Adrenal gland (tissue), 9 donors: ENCODE measurements at regions not wholly inside any gene's neighbourhood (a gene's known extent, or its start where the extent isn't known, plus 50 kb on each side); places are given as distances from the start of the nearest gene placed in this dataset.

Source experiments
- DNase-seq, 7 donors: peaks; one replicate each; pipeline ENCODE4 v3.0.0-alpha.2; 2019 to 2020
- H3K27ac ChIP-seq, 5 donors: fragments of 200-600 bp; sonication (generic) in 4 of 5; 1 replicate in 3 of 5; 2 replicates in 2 of 5; pipeline versions ENCODE4 v1.5.1 to v1.8.0; 2016 to 2020; ENCODE audit warnings: mild to moderate bottlenecking in 1 of 5
- H3K27me3 ChIP-seq: fragments of 200-600 bp; 2 replicates; pipeline ENCODE4 v1.8.0; 2021
- H3K36me3 ChIP-seq, 2 donors: fragments of 200-600 bp; replicated peaks in 1 of 2; 1 replicate in 1 of 2; 2 replicates in 1 of 2; pipeline versions ENCODE4 v1.5.1 to v1.8.0; 2018 to 2022
- H3K4me1 ChIP-seq, 2 donors: fragments of 200-600 bp; replicated peaks in 1 of 2; 1 replicate in 1 of 2; 2 replicates in 1 of 2; pipeline versions ENCODE4 v1.5.1 to v1.8.0; 2018 to 2021
- H3K4me3 ChIP-seq, 4 donors: fragments of 200-600 bp; sonication (generic) in 3 of 4; one replicate each; pipeline ENCODE4 v1.5.1; 2016 to 2018
- H3K9me3 ChIP-seq, 3 donors: fragments of 200-600 bp; sonication (generic) in 1 of 3; replicated peaks in 1 of 3; 1 replicate in 2 of 3; 2 replicates in 1 of 3; pipeline versions ENCODE4 v1.5.1 to v1.8.0; 2016 to 2021
- CTCF ChIP-seq, 6 experiments: fragments of 450-650 bp in 4 of 6; fragments of 200-600 bp in 2 of 6; sonication (generic) in 1 of 6; IDR thresholded peaks; 1 replicate in 5 of 6; 2 replicates in 1 of 6; pipeline versions ENCODE4 v1.5.1 to v1.8.0; 2016 to 2021; ENCODE audit warnings: antibody characterized with exemption in 6 of 6, mild to moderate bottlenecking in 2 of 6, moderate library complexity in 1 of 6
- POLR2A ChIP-seq, 2 donors: fragments of 450-650 bp; IDR thresholded peaks; one replicate each; pipeline ENCODE4 v1.6.1; 2017; ENCODE audit warnings: antibody characterized with exemption in 2 of 2, mild to moderate bottlenecking in 2 of 2, moderate library complexity in 1 of 2
- WGBS, 4 donors: extraction: QIAGEN DNeasy Blood & Tissue Kit in 2 of 4; methylation state at CpG; one replicate each; pipeline versions ENCODE4 v1.1.5 to v1.1.7; 2013 to 2017; 5-methylcytosine and 5-hydroxymethylcytosine counted together
- intact Hi-C, 2 donors: fragments of 100-400 bp; cut with DNase I; formaldehyde crosslinking; loops; one replicate each; pipeline versions ENCODE4 v1.14.1 to v1.15.0; 2022 to 2023
- donor health status: healthy with polysubstance abuse.
- donor health status: Bipolar disorder and iron deficiency.
- donor health status: DM: yes; HTN: yes; CAD: no.
- donor health status: DM: no; HTN: no; CAD: no.
- donor health status: DM: no; HTN: no; CAD: no.

- no peak overlapping the region for H3K4me3 ChIP-seq
- no peaks in the 10 kb centered on the region for H3K9me3 ChIP-seq
- intact Hi-C loops = no loop called here
- H3K27me3 ChIP-seq = no peaks in the 10 kb centered on the region
- no peak overlapping the region for H3K27ac ChIP-seq
- no peaks in the 10 kb centered on the region for H3K4me1 ChIP-seq
- no peaks in the 10 kb centered on the region for H3K36me3 ChIP-seq
- no peak for TF ChIP-seq CTCF (IDR thresholded peaks at IDR 0.05)
- no peak for TF ChIP-seq POLR2A (IDR thresholded peaks at IDR 0.05)
- peak in 1 of 7 donors; percentile 21 for DNase-seq
- 88 to 94% (median 92%) methylated on average over 5 to 6 of the region's 6 CpGs; no CpG with 5 or more reads in 1 of the 4 donors for WGBS, 4 donors
These were observed 79.8 kb upstream of the WASF3 start for GRCh38 chr13:26477681-26478080.

- Histone ChIP-seq H3K36me3 (no peaks in the 10 kb centered on the region), H3K27me3 (no peaks in the 10 kb centered on the region), H3K4me1 (no peaks in the 10 kb centered on the region), H3K27ac (no peak overlapping the region), H3K4me3 (no peak overlapping the region), H3K9me3 (no peaks in the 10 kb centered on the region)
- intact Hi-C loops = no loop called here
- DNase-seq = no peak
- TF ChIP-seq POLR2A (IDR thresholded peaks at IDR 0.05) (no peak), CTCF (IDR thresholded peaks at IDR 0.05) (no peak)
- WGBS, 4 donors = 74 to 82% (median 79%) methylated on average over 10 of the region's 10 CpGs
These were observed 77.1 kb upstream of the WASF3 start for GRCh38 chr13:26480246-26480855.

- H3K27ac ChIP-seq = no peak overlapping the region
- WGBS, 4 donors = 2 to 17% (median 16%) methylated on average over 3 of the region's 3 CpGs
- peak; percentile 62 to 92 (median 78) for DNase-seq
- intact Hi-C loops = loop anchor here in 1 of 2 donors (2.0 kb wide), 1 partner anchor 216 kb away; no protein-coding TSS in a partner anchor
- H3K4me1 ChIP-seq = no peaks in the 10 kb centered on the region
- TF ChIP-seq POLR2A (IDR thresholded peaks at IDR 0.05) = no peak
- peak; percentile 68 to 89 (median 88) for TF ChIP-seq CTCF (IDR thresholded peaks at IDR 0.05)
- H3K4me3 ChIP-seq = peak overlapping the region in 1 of 4 donors; percentile 42
- H3K27me3 ChIP-seq = no peaks in the 10 kb centered on the region
- no peaks in the 10 kb centered on the region for H3K36me3 ChIP-seq
- H3K9me3 ChIP-seq = no peaks in the 10 kb centered on the region
These were observed 74.9 kb upstream of the WASF3 start for GRCh38 chr13:26482451-26483197.

GRCh38 chr13:26483546-26483945 lies 73.9 kb upstream of the WASF3 start:
- no peak overlapping the region for H3K27ac ChIP-seq
- no peaks in the 10 kb centered on the region for H3K4me1 ChIP-seq
- H3K27me3 ChIP-seq = no peaks in the 10 kb centered on the region
- WGBS, 4 donors = 67 to 85% (median 77%) methylated on average over 7 to 9 of the region's 9 CpGs
- intact Hi-C loops = loop anchor here in 1 of 2 donors (2.0 kb wide), 1 partner anchor 215 kb away; no protein-coding TSS in a partner anchor
- H3K36me3 ChIP-seq = no peaks in the 10 kb centered on the region
- no peak overlapping the region for H3K4me3 ChIP-seq
- no peaks in the 10 kb centered on the region for H3K9me3 ChIP-seq
- no peak for DNase-seq
- no peak for TF ChIP-seq POLR2A (IDR thresholded peaks at IDR 0.05)
- TF ChIP-seq CTCF (IDR thresholded peaks at IDR 0.05) = no peak
